ENCODE measurements at regions not wholly inside any gene's neighbourhood (a gene's known extent, or its start where the extent isn't known, plus 50 kb on each side); places are given as distances from the start of the nearest gene placed in this dataset.

DNA sequence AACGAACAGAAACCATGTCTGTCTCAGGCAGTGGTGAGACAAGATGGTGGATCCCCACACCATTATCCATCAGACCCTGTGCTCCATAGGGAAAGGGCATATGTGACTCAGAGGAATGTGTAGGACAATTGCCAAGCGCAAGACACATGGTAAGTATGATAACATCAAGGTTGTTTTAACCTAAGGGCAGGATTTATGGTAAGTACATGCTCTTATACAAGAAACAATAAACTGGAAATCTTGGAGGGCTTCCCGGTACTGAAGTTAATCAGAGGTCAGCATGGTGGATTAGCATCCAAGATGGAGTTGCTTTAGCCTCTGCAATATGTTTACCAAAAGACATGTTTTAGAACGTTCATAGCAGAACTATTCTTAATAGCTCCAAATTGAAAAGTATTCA lies 355.0 kb downstream of the PPP1R2C start:
- Histone ChIP-seq H3K9me3 (ENCODE audit: control insufficient read depth, insufficient read depth, low read depth, low read length) (no peaks in the 10 kb centered on the region), H3K4me3 (ENCODE audit: low read depth, low read length) (no peak overlapping the region), H3K36me3 (ENCODE audit: control insufficient read depth in 2 of 2, insufficient read depth in 1 of 2, low read length in 2 of 2) (no peaks in the 10 kb centered on the region), H3K27ac (ENCODE audit: extremely low read depth, low read depth, low read length) (no peak overlapping the region), H3K4me1 (ENCODE audit: control insufficient read depth, insufficient read depth, low read length) (no peaks in the 10 kb centered on the region)
- POLR2A ChIA-PET = no interaction called here
- TF ChIP-seq ZNF302 (tag by site-specific recombination; IDR thresholded peaks at IDR 0.05; ENCODE audit: low read depth) = no peak
- TF ChIP-seq ZIC2 (tag by site-specific recombination; IDR thresholded peaks at IDR 0.05) = no peak
- no peak for TF ChIP-seq ZNF146 (tag by site-specific recombination; IDR thresholded peaks at IDR 0.05)
- TF ChIP-seq ZBTB17 (tag by site-specific recombination; IDR thresholded peaks at IDR 0.05) = no peak
- TF ChIP-seq ZNF558 (tag by site-specific recombination; IDR thresholded peaks at IDR 0.05) = no peak
- no peak for TF ChIP-seq BCL11A (tag by site-specific recombination; IDR thresholded peaks at IDR 0.05; ENCODE audit: low read depth)
- no peak for TF ChIP-seq MEIS1 (CRISPR knock-in tag; IDR thresholded peaks at IDR 0.05; ENCODE audit: borderline replicate concordance)
- TF ChIP-seq ZNF776 (tag by site-specific recombination; IDR thresholded peaks at IDR 0.05; ENCODE audit: borderline replicate concordance) = no peak
- no peak for TF ChIP-seq ZNF157 (tag by site-specific recombination; IDR thresholded peaks at IDR 0.05)
- TF ChIP-seq ZNF248 (tag by site-specific recombination; IDR thresholded peaks at IDR 0.05) = no peak
- TF ChIP-seq, protein P1, sequence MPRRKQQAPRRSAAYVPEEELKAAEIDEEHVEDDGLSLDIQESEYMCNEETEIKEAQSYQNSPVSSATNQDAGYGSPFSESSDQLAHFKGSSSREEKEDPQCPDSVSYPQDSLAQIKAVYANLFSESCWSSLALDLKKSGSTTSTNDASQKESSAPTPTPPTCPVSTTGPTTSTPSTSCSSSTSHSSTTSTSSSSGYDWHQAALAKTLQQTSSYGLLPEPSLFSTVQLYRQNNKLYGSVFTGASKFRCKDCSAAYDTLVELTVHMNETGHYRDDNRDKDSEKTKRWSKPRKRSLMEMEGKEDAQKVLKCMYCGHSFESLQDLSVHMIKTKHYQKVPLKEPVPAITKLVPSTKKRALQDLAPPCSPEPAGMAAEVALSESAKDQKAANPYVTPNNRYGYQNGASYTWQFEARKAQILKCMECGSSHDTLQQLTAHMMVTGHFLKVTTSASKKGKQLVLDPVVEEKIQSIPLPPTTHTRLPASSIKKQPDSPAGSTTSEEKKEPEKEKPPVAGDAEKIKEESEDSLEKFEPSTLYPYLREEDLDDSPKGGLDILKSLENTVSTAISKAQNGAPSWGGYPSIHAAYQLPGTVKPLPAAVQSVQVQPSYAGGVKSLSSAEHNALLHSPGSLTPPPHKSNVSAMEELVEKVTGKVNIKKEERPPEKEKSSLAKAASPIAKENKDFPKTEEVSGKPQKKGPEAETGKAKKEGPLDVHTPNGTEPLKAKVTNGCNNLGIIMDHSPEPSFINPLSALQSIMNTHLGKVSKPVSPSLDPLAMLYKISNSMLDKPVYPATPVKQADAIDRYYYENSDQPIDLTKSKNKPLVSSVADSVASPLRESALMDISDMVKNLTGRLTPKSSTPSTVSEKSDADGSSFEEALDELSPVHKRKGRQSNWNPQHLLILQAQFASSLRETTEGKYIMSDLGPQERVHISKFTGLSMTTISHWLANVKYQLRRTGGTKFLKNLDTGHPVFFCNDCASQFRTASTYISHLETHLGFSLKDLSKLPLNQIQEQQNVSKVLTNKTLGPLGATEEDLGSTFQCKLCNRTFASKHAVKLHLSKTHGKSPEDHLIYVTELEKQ (tag by site-specific recombination; IDR thresholded peaks at IDR 0.05; ENCODE audit: borderline replicate concordance) = no peak
- no peak for TF ChIP-seq ZNF701 (tag by site-specific recombination; IDR thresholded peaks at IDR 0.05)
- TF ChIP-seq PATZ1 (tag by site-specific recombination; IDR thresholded peaks at IDR 0.05) = no peak
- no peak for TF ChIP-seq SALL2 (tag by site-specific recombination; IDR thresholded peaks at IDR 0.05; ENCODE audit: borderline replicate concordance)
- no peak for TF ChIP-seq SP2 (tag by site-specific recombination; IDR thresholded peaks at IDR 0.05)
- TF ChIP-seq, protein P2, sequence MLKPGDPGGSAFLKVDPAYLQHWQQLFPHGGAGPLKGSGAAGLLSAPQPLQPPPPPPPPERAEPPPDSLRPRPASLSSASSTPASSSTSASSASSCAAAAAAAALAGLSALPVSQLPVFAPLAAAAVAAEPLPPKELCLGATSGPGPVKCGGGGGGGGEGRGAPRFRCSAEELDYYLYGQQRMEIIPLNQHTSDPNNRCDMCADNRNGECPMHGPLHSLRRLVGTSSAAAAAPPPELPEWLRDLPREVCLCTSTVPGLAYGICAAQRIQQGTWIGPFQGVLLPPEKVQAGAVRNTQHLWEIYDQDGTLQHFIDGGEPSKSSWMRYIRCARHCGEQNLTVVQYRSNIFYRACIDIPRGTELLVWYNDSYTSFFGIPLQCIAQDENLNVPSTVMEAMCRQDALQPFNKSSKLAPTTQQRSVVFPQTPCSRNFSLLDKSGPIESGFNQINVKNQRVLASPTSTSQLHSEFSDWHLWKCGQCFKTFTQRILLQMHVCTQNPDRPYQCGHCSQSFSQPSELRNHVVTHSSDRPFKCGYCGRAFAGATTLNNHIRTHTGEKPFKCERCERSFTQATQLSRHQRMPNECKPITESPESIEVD (tag by site-specific recombination; IDR thresholded peaks at IDR 0.05) = no peak
- no peak for TF ChIP-seq ZFP41 (tag by site-specific recombination; IDR thresholded peaks at IDR 0.05; ENCODE audit: borderline replicate concordance)
- CTCF ChIA-PET = no interaction called here

DNA sequence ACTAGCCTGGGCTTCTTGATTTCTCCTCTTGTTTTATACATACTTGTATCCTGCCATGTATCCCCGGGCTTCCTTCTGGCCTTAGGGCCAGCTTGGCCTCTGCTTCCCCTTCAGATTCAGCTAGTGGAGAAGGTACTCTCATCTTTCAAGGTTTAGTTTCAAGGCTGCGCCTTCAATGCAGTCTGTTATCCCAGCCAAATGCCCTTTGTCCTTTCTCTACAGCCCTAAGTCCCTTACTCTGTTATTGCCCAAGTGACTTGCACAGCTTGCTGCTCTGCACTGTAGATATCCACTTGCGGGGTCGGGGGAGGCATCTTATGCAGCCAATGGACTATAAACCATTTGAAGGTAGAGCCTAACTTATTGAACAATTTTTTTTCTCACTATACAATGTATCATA lies 357.5 kb downstream of the PPP1R2C start:
- CTCF ChIA-PET = no interaction called here
- POLR2A ChIA-PET = no interaction called here
- Histone ChIP-seq H3K4me3 (ENCODE audit: low read depth, low read length) (no peak overlapping the region), H3K4me1 (ENCODE audit: control insufficient read depth, insufficient read depth, low read length) (no peaks in the 10 kb centered on the region), H3K36me3 (ENCODE audit: control insufficient read depth in 2 of 2, insufficient read depth in 1 of 2, low read length in 2 of 2) (no peaks in the 10 kb centered on the region), H3K27ac (ENCODE audit: extremely low read depth, low read depth, low read length) (no peak overlapping the region), H3K9me3 (ENCODE audit: control insufficient read depth, insufficient read depth, low read depth, low read length) (no peaks in the 10 kb centered on the region)
- TF ChIP-seq ZNF558 (tag by site-specific recombination; IDR thresholded peaks at IDR 0.05) (no peak), GLI2 (tag by site-specific recombination; IDR thresholded peaks at IDR 0.05; ENCODE audit: borderline replicate concordance, low read depth) (no peak), ZNF16 (tag by site-specific recombination; IDR thresholded peaks at IDR 0.05; ENCODE audit: low read depth) (no peak), ZBTB44 (tag by site-specific recombination; IDR thresholded peaks at IDR 0.05) (no peak)
- TF ChIP-seq, protein P1 (tag by site-specific recombination; IDR thresholded peaks at IDR 0.05; ENCODE audit: borderline replicate concordance) = no peak
- TF ChIP-seq, protein P3, sequence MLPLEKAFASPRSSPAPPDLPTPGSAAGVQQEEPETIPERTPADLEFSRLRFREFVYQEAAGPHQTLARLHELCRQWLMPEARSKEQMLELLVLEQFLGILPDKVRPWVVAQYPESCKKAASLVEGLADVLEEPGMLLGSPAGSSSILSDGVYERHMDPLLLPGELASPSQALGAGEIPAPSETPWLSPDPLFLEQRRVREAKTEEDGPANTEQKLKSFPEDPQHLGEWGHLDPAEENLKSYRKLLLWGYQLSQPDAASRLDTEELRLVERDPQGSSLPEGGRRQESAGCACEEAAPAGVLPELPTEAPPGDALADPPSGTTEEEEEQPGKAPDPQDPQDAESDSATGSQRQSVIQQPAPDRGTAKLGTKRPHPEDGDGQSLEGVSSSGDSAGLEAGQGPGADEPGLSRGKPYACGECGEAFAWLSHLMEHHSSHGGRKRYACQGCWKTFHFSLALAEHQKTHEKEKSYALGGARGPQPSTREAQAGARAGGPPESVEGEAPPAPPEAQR (tag by site-specific recombination; IDR thresholded peaks at IDR 0.05) = no peak

All from HEK293 (cell line).